ENCODE measurements at regions not wholly inside any gene's neighbourhood (a gene's known extent, or its start where the extent isn't known, plus 50 kb on each side); places are given as distances from the start of the nearest gene placed in this dataset.

- no peak overlapping the region for H3K9ac ChIP-seq (ENCODE audit: low read depth, low read length)
- no peak overlapping the region for H2AFZ ChIP-seq (ENCODE audit: low read depth, low read length)
- H4K20me1 ChIP-seq (ENCODE audit: insufficient read depth, low read length): no peaks in the 10 kb centered on the region
- H3K27ac ChIP-seq (ENCODE audit: low read length): no peak overlapping the region
- no peaks in the 10 kb centered on the region for H3K36me3 ChIP-seq (ENCODE audit: insufficient read depth, low read length)
- DNase-seq (no peak), ATAC-seq (ENCODE audit: insufficient read depth, low read depth) (no peak)
- H3K4me3 ChIP-seq (ENCODE audit: low read depth in 1 of 2, low read length in 2 of 2): no peak overlapping the region
- H3K4me2 ChIP-seq (ENCODE audit: insufficient read depth, low read length): no peak overlapping the region
- H3K4me1 ChIP-seq (ENCODE audit: insufficient read depth, low read length): no peaks in the 10 kb centered on the region
- H3K27me3 ChIP-seq (ENCODE audit: insufficient read depth, low read length, poor library complexity): no peaks in the 10 kb centered on the region
- TF ChIP-seq EZH2 (IDR thresholded peaks at IDR 0.05; ENCODE audit: borderline replicate concordance, low read depth, low read length, severe bottlenecking) (no peak), CTCF (IDR thresholded peaks at IDR 0.05; ENCODE audit: borderline replicate concordance, extremely low read depth, low read length, poor library complexity, severe bottlenecking) (no peak)
- peaks cover 43% of the 10 kb centered on the region for H3K9me3 ChIP-seq (ENCODE audit: insufficient read depth, low read length, severe bottlenecking)
- no peaks in the 10 kb centered on the region for H3K79me2 ChIP-seq (ENCODE audit: insufficient read depth, low read length)
Observed at GRCh38 chr21:38883142-38883541, 77.4 kb downstream of the ETS2 start.

GRCh38 chr21:38881131-38881530 lies 75.4 kb downstream of the ETS2 start:
- Histone ChIP-seq H3K27me3 (ENCODE audit: insufficient read depth, low read length, poor library complexity) (no peaks in the 10 kb centered on the region), H3K79me2 (ENCODE audit: insufficient read depth, low read length) (no peaks in the 10 kb centered on the region), H3K9ac (ENCODE audit: low read depth, low read length) (no peak overlapping the region), H3K9me3 (ENCODE audit: insufficient read depth, low read length, severe bottlenecking) (peaks cover 27% of the 10 kb centered on the region), H3K36me3 (ENCODE audit: insufficient read depth, low read length) (no peaks in the 10 kb centered on the region), H3K4me1 (ENCODE audit: insufficient read depth, low read length) (peaks cover 11% of the 10 kb centered on the region), H2AFZ (ENCODE audit: low read depth, low read length) (no peak overlapping the region), H3K4me3 (ENCODE audit: low read depth in 1 of 2, low read length in 2 of 2) (no peak overlapping the region), H3K27ac (ENCODE audit: low read length) (no peak overlapping the region), H3K4me2 (ENCODE audit: insufficient read depth, low read length) (no peak overlapping the region), H4K20me1 (ENCODE audit: insufficient read depth, low read length) (no peaks in the 10 kb centered on the region)
- TF ChIP-seq EZH2 (IDR thresholded peaks at IDR 0.05; ENCODE audit: borderline replicate concordance, low read depth, low read length, severe bottlenecking) (no peak), CTCF (IDR thresholded peaks at IDR 0.05; ENCODE audit: borderline replicate concordance, extremely low read depth, low read length, poor library complexity, severe bottlenecking) (no peak)
- ATAC-seq (ENCODE audit: insufficient read depth, low read depth) (no peak), DNase-seq (no peak)

GRCh38 chr21:38880577-38880966 lies 74.8 kb downstream of the ETS2 start:
- Histone ChIP-seq H3K4me1 (ENCODE audit: insufficient read depth, low read length) (peaks cover 17% of the 10 kb centered on the region), H3K4me3 (ENCODE audit: low read depth in 1 of 2, low read length in 2 of 2) (no peak overlapping the region), H3K9ac (ENCODE audit: low read depth, low read length) (no peak overlapping the region), H2AFZ (ENCODE audit: low read depth, low read length) (no peak overlapping the region), H3K27me3 (ENCODE audit: insufficient read depth, low read length, poor library complexity) (no peaks in the 10 kb centered on the region), H3K36me3 (ENCODE audit: insufficient read depth, low read length) (no peaks in the 10 kb centered on the region), H3K4me2 (ENCODE audit: insufficient read depth, low read length) (no peak overlapping the region), H3K27ac (ENCODE audit: low read length) (no peak overlapping the region), H3K9me3 (ENCODE audit: insufficient read depth, low read length, severe bottlenecking) (peaks cover 25% of the 10 kb centered on the region), H3K79me2 (ENCODE audit: insufficient read depth, low read length) (no peaks in the 10 kb centered on the region), H4K20me1 (ENCODE audit: insufficient read depth, low read length) (no peaks in the 10 kb centered on the region)
- no peak for TF ChIP-seq EZH2 (IDR thresholded peaks at IDR 0.05; ENCODE audit: borderline replicate concordance, low read depth, low read length, severe bottlenecking)
- no peak for TF ChIP-seq CTCF (IDR thresholded peaks at IDR 0.05; ENCODE audit: borderline replicate concordance, extremely low read depth, low read length, poor library complexity, severe bottlenecking)
- no peak for DNase-seq
- no peak for ATAC-seq (ENCODE audit: insufficient read depth, low read depth)
